NOMO-1 (cell line): ENCODE measurements at regions not wholly inside any gene's neighbourhood (a gene's known extent, or its start where the extent isn't known, plus 50 kb on each side); places are given as distances from the start of the nearest gene placed in this dataset.

Experiments used
- DNase-seq, 2 experiments: peaks; one replicate each; lab custom pipeline; 2025; ENCODE audit not compliant: unreplicated experiment in 2 of 2; lab: John Stamatoyannopoulos, UW

DNA sequence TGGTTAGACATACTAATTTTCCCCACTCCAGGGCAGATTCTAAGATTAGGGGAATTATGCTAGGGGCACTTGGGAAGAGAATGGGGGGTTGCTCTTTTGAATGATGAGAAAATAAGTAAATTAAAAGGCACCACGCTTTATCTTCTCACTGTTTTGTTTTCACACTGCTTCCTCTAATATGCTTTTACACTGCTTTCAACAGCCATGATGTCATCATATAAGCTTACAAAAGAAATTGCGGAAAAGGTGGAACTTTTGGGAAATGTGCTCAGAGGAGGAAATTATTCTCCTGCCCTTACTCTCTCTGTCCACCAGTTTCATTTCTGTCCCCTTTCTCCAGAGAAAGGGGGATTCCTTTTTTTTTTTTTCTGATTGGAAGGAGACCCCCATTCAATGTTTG lies 308.2 kb downstream of the TOX3 start:
- peak in 1 of 2 experiments; percentile 18 for DNase-seq

DNA sequence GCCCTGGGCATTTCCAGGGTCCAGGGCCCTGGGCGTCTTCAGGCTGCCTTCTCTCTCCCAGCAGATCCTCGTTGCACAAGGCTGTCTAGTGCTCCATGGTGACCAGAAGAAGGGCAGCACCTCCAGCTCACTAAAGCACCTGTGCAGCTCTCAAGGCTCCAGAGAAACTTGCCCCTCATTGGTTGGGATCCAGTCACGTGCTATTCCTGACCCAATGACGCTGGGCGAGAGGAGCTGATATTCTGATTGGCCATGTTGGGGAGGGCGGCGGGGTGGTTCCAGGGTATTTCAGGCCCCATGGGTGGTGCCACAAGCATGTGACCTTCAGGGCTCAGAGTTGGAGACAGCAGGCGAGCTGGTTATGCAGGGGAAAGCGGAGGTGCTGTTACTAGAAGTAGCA lies 309.1 kb downstream of the TOX3 start:
- no peak for DNase-seq

DNA sequence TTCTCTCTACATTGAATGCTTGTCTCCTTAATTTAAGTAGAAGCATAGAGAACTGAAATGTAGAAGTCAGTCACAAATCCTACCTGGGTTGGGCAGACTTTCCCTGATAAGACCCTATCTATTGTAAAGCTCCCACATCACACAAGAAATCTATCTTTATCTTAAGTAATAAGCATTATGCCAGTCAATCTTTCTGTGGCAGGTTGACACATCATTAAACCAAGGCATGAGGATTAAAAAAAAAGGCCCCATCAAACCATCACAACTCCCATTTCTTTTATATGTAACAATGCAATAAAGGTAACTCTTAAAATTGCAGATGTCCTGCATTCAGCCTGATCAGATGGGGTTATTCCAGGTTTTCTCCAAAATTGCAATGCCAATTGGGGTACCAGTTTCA lies 311.8 kb downstream of the TOX3 start:
- DNase-seq: no peak

GRCh38 chr16:52234626-52235025 lies 312.3 kb downstream of the TOX3 start:
- no peak for DNase-seq

DNA sequence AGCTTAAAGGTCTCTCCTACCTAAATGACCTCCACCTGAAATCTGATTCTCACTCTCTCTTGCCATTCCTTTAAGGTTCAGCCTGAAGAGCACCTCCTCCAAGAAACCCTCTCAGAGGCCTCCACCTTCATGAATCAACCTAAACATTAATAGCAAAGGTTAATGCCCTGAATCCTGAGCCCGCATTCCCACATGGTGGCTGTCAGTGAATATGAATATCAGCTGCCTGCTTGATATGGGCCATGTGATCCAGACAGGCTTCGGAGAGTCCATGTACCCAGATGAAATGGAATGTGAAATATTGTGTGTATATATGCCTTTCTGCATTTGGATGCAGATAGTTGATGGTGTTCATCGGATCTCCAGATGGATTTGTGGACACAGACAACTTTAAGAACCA lies 317.5 kb downstream of the TOX3 start:
- DNase-seq: no peak

DNA sequence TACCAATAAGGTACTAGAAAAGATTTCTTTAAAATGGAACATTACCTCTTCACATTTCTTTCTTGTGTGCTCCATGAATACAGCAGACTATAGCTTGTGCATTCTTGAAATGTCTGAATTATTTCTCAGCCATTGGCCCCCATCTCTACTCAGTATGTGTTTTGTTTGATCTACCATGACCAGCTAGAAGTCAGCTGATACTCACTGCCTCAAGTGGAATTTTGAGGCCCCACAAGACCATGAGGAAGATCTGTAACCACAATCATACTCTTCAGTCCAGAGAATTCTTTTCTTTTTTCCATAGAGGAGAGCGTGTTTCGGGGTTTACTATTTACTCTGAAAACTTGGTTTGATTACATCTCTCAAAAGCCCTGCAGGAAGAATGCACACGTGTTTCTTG lies 319.1 kb downstream of the TOX3 start:
- DNase-seq: no peak

DNA sequence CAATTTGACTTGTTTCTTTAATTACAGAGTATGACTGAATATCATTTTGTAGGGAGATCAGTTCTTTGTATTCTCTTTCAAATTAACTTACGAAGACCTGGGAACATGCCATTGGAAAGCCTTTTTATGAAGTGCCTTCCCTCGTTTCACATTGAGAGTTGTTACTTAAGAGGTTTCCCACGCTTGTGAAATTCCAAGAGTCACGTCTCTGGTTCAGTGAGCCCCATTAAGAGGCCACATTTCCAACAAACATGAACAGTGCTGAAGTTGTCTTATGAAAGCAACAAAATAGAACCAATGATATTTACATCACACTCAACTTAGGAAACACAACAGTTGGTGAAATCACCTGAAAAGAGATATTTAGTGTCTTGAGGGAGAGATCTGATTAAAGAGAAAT lies 334.1 kb downstream of the TOX3 start:
- no peak for DNase-seq

GRCh38 chr16:52209227-52209626 lies 337.7 kb downstream of the TOX3 start:
- DNase-seq: no peak

DNA sequence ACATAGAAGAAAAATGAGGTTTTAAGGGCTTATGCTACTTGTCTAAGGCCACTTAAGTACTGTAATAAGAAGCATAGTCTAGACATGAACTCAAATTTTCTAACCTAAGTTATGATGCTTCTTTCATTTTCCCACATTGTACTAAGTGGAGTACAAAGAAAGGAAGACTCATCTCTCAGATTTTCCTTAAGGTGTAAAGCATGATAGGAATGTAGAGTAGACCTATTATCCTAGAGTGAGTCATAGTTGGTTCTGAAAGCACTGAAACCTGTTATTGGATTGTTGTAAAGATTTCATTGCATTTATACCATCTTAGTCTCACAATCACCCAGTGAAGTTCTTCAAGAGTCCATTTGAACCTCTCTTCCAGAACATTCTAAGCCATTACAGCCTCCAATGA lies 343.8 kb downstream of the TOX3 start:
- DNase-seq: no peak

- no peak for DNase-seq
Observed at GRCh38 chr16:52193441-52193840, 353.5 kb downstream of the TOX3 start.

DNA sequence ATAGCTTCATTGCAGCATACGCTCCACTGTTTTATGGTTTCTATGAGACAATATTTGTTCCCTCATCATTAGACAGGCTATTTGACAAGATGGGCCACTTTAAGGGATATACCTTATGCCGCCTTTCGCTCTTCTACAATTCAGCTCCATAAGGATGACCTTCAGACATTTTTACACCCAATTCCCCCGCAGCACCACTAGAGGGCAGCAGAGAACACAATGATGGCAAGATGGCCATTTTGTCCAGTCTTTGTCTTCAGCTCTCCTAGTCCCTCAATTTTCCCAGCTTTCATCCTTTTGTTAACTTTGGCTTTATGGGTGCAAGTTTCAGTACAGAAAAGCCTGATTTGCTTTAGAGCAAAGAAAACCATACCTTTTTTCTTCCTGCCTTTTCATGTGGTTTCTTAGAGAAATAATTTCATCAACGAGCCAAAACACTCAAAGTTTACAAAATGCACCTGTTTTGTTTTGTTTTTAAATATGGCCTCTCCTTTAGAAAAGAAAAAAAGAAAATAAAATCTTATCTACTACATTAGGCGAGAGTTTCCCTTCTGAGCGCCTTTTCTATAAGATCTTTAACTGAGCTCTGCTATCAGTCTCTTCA lies 355.3 kb downstream of the TOX3 start:
- peak; percentile 1 to 17 for DNase-seq

DNA sequence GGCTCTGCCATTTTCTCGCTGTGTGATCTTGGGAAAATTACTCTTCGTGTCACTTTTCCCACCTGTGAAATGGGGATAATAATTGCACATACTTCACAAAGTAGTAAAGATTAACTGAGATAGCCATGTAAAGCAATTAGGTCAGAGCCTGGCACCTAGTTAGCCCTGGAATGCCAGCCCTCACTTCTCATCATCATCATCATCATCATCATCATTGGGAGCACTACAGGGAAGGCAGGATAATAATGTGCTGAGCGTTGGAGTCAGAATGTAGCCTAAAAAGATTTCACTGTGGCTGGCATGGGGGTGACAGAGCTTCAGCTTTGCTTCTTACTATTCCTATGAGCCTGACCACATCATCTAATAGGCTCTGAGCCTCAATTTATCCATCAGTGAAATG lies 362.6 kb downstream of the TOX3 start:
- no peak for DNase-seq

- no peak for DNase-seq
Observed at GRCh38 chr16:52182840-52183239, 364.1 kb downstream of the TOX3 start.

- DNase-seq: no peak
Observed at GRCh38 chr16:52174168-52174567, 372.8 kb downstream of the TOX3 start.

- DNase-seq: no peak
Observed at GRCh38 chr16:52171481-52171880, 375.5 kb downstream of the TOX3 start.

- DNase-seq: no peak
Observed at GRCh38 chr16:52167328-52167727, 379.6 kb downstream of the TOX3 start.

GRCh38 chr16:52165961-52166360 lies 381.0 kb downstream of the TOX3 start:
- no peak for DNase-seq

GRCh38 chr16:52149003-52149402 lies 397.9 kb downstream of the TOX3 start:
- no peak for DNase-seq

DNA sequence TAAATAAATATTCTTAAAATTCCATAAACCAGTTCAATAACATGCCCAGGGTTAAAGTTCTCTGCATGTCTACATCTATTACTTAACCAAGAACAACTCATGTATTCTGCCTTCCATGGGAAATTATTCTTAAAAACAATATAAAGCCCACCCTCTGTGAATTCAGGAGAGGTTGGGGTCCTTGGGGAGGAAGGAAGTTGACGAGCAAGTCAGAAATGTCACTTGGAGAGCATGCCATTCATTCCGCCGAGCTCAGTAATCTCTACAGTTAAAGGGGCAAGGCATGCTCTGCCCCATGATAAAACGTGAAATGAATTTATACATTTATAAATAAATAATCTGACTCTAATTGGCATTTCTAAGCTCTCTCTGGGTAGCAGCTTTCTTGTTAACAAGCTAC lies 405.1 kb downstream of the TOX3 start:
- no peak for DNase-seq

DNA sequence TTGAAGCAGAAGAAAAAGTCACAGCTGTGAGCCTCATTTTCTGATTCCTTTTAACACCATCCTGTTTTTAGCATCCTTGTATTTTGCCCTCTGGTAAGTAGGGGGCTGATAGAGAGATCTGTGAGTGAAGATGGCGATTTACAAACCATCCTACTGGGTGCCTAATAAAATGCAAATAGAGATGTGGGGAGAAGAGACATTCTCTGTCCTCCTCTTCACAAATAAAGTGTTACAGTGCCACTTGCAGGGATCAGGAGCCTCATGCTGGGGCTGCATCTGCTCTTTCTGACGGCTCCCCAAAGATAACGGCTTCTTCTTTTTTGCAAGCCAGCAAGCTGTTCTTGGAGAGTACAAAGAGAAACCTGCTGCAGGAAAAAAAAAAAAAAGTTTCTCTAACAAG lies 418.6 kb downstream of the TOX3 start:
- DNase-seq: no peak

- no peak for DNase-seq
Observed at GRCh38 chr16:52123842-52124241, 423.1 kb downstream of the TOX3 start.

DNA sequence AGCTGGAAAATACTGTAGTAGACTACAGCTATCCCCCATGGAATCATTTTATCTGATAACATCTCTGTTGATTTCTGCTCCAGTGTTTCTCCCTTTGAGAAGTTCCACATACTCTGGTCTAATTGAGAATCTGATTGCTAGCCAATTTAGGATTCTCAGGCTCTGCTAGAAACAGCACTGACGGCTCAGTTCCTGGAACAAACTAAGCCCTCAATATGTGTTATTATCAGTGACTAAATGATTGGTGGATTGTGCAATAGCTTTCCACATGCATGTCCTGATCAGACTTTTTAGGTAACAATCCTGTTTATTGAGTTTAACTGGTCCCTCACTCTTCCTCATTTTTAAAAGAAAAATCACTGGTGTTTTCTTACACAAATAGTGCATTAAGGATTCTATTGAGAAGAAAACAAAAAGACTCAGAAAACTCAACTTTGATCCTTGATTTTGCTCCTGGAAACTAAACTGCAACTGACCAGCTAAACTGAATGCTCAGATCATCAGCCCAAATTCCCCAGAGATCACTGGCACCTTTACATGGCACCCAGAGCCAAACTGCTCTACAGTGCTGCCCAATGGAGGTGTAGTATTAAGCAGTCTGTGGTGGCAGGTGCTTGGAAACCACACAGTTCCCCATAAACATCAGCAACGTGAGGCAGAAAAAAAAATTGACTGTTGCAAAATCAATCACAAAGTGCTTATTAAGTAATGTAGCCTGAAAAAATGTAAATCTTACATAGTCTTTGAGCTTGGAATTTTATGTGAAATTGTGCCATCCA lies 423.7 kb downstream of the TOX3 start:
- DNase-seq: no peak

- DNase-seq: no peak
Observed at GRCh38 chr16:52117171-52117570, 429.8 kb downstream of the TOX3 start.
